ENCODE measurements at regions not wholly inside any gene's neighbourhood (a gene's known extent, or its start where the extent isn't known, plus 50 kb on each side); places are given as distances from the start of the nearest gene placed in this dataset.

GRCh38 chr5:8952147-8952546, 593.7 kb downstream of the SEMA5A start:
- intact Hi-C loops (cut with DNase I) = no loop called here
- H3K27me3 ChIP-seq = no peaks in the 10 kb centered on the region
- H3K4me3 ChIP-seq = no peak overlapping the region
- no peak for TF ChIP-seq CTCF (IDR thresholded peaks at IDR 0.05)
- no peak for ATAC-seq
- no peak overlapping the region for H3K27ac ChIP-seq
- no peaks in the 10 kb centered on the region for H3K36me3 ChIP-seq
- no peak for DNase-seq
- H3K4me1 ChIP-seq = no peaks in the 10 kb centered on the region
- H3K9me3 ChIP-seq = no peaks in the 10 kb centered on the region

GRCh38 chr5:8953016-8953415, 592.9 kb downstream of the SEMA5A start:
- Histone ChIP-seq H3K9me3 (no peaks in the 10 kb centered on the region), H3K27me3 (no peaks in the 10 kb centered on the region), H3K27ac (no peak overlapping the region), H3K4me3 (no peak overlapping the region), H3K4me1 (no peaks in the 10 kb centered on the region), H3K36me3 (no peaks in the 10 kb centered on the region)
- ATAC-seq = no peak
- intact Hi-C loops (cut with DNase I) = no loop called here
- DNase-seq = no peak
- TF ChIP-seq CTCF (IDR thresholded peaks at IDR 0.05) = no peak

DNA sequence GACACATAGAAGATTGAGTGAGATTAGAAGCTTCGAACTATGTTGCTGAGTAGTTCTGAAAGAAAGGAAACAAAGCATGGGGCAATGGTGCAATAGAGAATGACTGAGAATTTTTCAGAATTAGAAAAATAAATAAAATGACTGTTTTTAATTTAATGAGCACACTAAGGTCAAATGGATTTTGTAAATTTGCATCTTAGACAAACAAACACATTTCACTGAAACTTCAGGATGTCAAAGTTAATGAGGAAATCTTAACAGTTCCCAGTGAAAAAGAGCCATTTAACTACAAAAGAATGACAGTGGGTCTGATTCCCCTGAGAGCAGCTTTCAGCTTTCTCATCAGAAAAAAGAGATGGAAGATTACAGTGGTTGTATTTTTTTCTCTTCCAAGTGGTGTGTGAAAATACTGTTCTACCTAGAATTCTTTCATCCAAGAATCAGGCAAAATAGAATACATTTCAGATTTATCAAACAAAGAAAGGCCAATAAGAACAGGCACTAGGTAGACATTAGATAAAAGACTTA, 591.9 kb downstream of the SEMA5A start:
- H3K27ac ChIP-seq = no peak overlapping the region
- no peak overlapping the region for H3K4me3 ChIP-seq
- DNase-seq (no peak), ATAC-seq (no peak)
- no peaks in the 10 kb centered on the region for H3K36me3 ChIP-seq
- no peak for TF ChIP-seq CTCF (IDR thresholded peaks at IDR 0.05)
- H3K4me1 ChIP-seq = no peaks in the 10 kb centered on the region
- no peaks in the 10 kb centered on the region for H3K9me3 ChIP-seq
- intact Hi-C loops (cut with DNase I) = no loop called here
- no peaks in the 10 kb centered on the region for H3K27me3 ChIP-seq

GRCh38 chr5:8954801-8955200, 591.1 kb downstream of the SEMA5A start:
- no peaks in the 10 kb centered on the region for H3K27me3 ChIP-seq
- no peak overlapping the region for H3K4me3 ChIP-seq
- H3K4me1 ChIP-seq = no peaks in the 10 kb centered on the region
- DNase-seq = no peak
- no peaks in the 10 kb centered on the region for H3K36me3 ChIP-seq
- intact Hi-C loops (cut with DNase I) = no loop called here
- ATAC-seq = no peak
- no peak overlapping the region for H3K27ac ChIP-seq
- TF ChIP-seq CTCF (IDR thresholded peaks at IDR 0.05) = no peak
- no peaks in the 10 kb centered on the region for H3K9me3 ChIP-seq

DNA sequence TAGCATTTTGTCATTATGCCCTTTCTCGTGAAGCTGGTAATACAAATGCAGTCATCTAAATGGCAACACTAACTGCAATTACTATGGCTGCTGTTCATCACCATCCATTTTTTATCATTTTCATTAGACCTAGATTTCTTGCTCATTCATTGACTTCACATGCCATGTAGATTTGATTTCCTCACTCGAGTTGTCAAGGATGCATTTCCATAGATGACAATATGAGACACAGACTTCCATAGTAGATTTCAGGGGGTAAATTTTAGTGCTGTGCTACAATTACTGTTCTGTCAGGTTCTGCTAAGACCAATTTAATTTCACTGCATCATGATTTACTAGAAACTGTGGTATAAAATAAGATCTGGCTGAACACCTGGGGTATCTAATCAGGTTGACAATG, 589.2 kb downstream of the SEMA5A start:
- no peak for DNase-seq
- intact Hi-C loops (cut with DNase I) = no loop called here
- no peak for ATAC-seq
- no peaks in the 10 kb centered on the region for H3K36me3 ChIP-seq
- TF ChIP-seq CTCF (IDR thresholded peaks at IDR 0.05) = no peak
- no peak overlapping the region for H3K27ac ChIP-seq
- no peaks in the 10 kb centered on the region for H3K4me1 ChIP-seq
- H3K9me3 ChIP-seq = no peaks in the 10 kb centered on the region
- H3K4me3 ChIP-seq = no peak overlapping the region
- H3K27me3 ChIP-seq = no peaks in the 10 kb centered on the region

All from left lung (tissue), 4 donors.